ENCODE measurements at regions not wholly inside any gene's neighbourhood (a gene's known extent, or its start where the extent isn't known, plus 50 kb on each side); places are given as distances from the start of the nearest gene placed in this dataset.

GRCh38 chr5:112064271-112064701 lies 307.3 kb upstream of the NREP start:
- ChIA-PET POLR2A (no interaction called here), CTCF (no interaction called here)
- Histone ChIP-seq H3K36me3 (ENCODE audit: control insufficient read depth in 2 of 3, insufficient read depth in 3 of 3, low read length in 3 of 3) (no peaks in the 10 kb centered on the region), H3K9me3 (ENCODE audit: control insufficient read depth in 2 of 3, low read length in 3 of 3) (no peaks in the 10 kb centered on the region), H3K4me3 (ENCODE audit: low read length) (no peak overlapping the region), H3K27ac (ENCODE audit: low read depth, low read length) (no peak overlapping the region), H3K27me3 (ENCODE audit: control insufficient read depth in 2 of 2, insufficient read depth in 2 of 2, low read length in 2 of 2) (no peaks in the 10 kb centered on the region), H3K4me1 (ENCODE audit: control insufficient read depth in 2 of 2, insufficient read depth in 2 of 2, low read length in 2 of 2) (no peaks in the 10 kb centered on the region)
- Mint-ChIP-seq H3K9me3 (peaks cover 0 to 3% (median 0%) of the 10 kb centered on the region in 11 donors), H3K27me3 (peaks cover 0 to 10% (median 4%) of the 10 kb centered on the region in 5 donors), H3K4me1 (no peaks in the 10 kb centered on the region), H3K27ac (no peak overlapping the region), H3K4me3 (no peak overlapping the region), H3K36me3 (no peaks in the 10 kb centered on the region)
- intact Hi-C loops (cut with micrococcal nuclease): no loop called here
- DNase-seq: no peak
- no peak for ATAC-seq

- Mint-ChIP-seq H3K4me3 (no peak overlapping the region), H3K9me3 (peaks cover 0 to 3% (median 0%) of the 10 kb centered on the region in 11 donors), H3K27ac (no peak overlapping the region), H3K27me3 (peaks cover 0 to 10% (median 4%) of the 10 kb centered on the region in 5 donors), H3K36me3 (no peaks in the 10 kb centered on the region), H3K4me1 (no peaks in the 10 kb centered on the region)
- DNase-seq: no peak
- intact Hi-C loops (cut with micrococcal nuclease): no loop called here
- H3K4me1 ChIP-seq (ENCODE audit: control insufficient read depth in 2 of 2, insufficient read depth in 2 of 2, low read length in 2 of 2): no peaks in the 10 kb centered on the region
- H3K4me3 ChIP-seq (ENCODE audit: low read length): no peak overlapping the region
- ChIA-PET CTCF (no interaction called here), POLR2A (no interaction called here)
- no peak overlapping the region for H3K27ac ChIP-seq (ENCODE audit: low read depth, low read length)
- no peak for ATAC-seq
- no peaks in the 10 kb centered on the region for H3K27me3 ChIP-seq (ENCODE audit: control insufficient read depth in 2 of 2, insufficient read depth in 2 of 2, low read length in 2 of 2)
- H3K9me3 ChIP-seq (ENCODE audit: control insufficient read depth in 2 of 3, low read length in 3 of 3): no peaks in the 10 kb centered on the region
- H3K36me3 ChIP-seq (ENCODE audit: control insufficient read depth in 2 of 3, insufficient read depth in 3 of 3, low read length in 3 of 3): no peaks in the 10 kb centered on the region
Measured at GRCh38 chr5:112063856-112064255, 306.9 kb upstream of the NREP start.

GRCh38 chr5:112063191-112063590 lies 306.2 kb upstream of the NREP start:
- H3K4me1 Mint-ChIP-seq: no peaks in the 10 kb centered on the region
- POLR2A ChIA-PET: no interaction called here

GRCh38 chr5:112062181-112062580 lies 305.2 kb upstream of the NREP start:
- H3K27ac Mint-ChIP-seq: no peak overlapping the region

More at GRCh38 chr5:112063191-112063590, 306.2 kb upstream of the NREP start:
- Histone ChIP-seq H3K9me3 (ENCODE audit: control insufficient read depth in 2 of 3, low read length in 3 of 3) (no peaks in the 10 kb centered on the region), H3K36me3 (ENCODE audit: control insufficient read depth in 2 of 3, insufficient read depth in 3 of 3, low read length in 3 of 3) (no peaks in the 10 kb centered on the region), H3K27me3 (ENCODE audit: control insufficient read depth in 2 of 2, insufficient read depth in 2 of 2, low read length in 2 of 2) (no peaks in the 10 kb centered on the region), H3K4me3 (ENCODE audit: low read length) (no peak overlapping the region), H3K27ac (ENCODE audit: low read depth, low read length) (no peak overlapping the region), H3K4me1 (ENCODE audit: control insufficient read depth in 2 of 2, insufficient read depth in 2 of 2, low read length in 2 of 2) (no peaks in the 10 kb centered on the region)
- ATAC-seq: no peak
- Mint-ChIP-seq H3K27ac (no peak overlapping the region), H3K27me3 (peaks cover 0 to 10% (median 4%) of the 10 kb centered on the region in 5 donors), H3K9me3 (peaks cover 0 to 3% (median 0%) of the 10 kb centered on the region in 11 donors), H3K36me3 (no peaks in the 10 kb centered on the region), H3K4me3 (no peak overlapping the region)
- no peak for DNase-seq
- CTCF ChIA-PET: no interaction called here
- intact Hi-C loops (cut with micrococcal nuclease): no loop called here

GRCh38 chr5:112061666-112062065 lies 304.7 kb upstream of the NREP start:
- intact Hi-C loops (cut with micrococcal nuclease): no loop called here
- CTCF ChIA-PET: no interaction called here
- peaks cover 0 to 8% (median 3%) of the 10 kb centered on the region in 5 donors for H3K27me3 Mint-ChIP-seq

More at GRCh38 chr5:112062181-112062580, 305.2 kb upstream of the NREP start:
- Histone ChIP-seq H3K9me3 (ENCODE audit: control insufficient read depth in 2 of 3, low read length in 3 of 3) (no peaks in the 10 kb centered on the region), H3K36me3 (ENCODE audit: control insufficient read depth in 2 of 3, insufficient read depth in 3 of 3, low read length in 3 of 3) (no peaks in the 10 kb centered on the region), H3K27me3 (ENCODE audit: control insufficient read depth in 2 of 2, insufficient read depth in 2 of 2, low read length in 2 of 2) (no peaks in the 10 kb centered on the region), H3K4me3 (ENCODE audit: low read length) (no peak overlapping the region), H3K4me1 (ENCODE audit: control insufficient read depth in 2 of 2, insufficient read depth in 2 of 2, low read length in 2 of 2) (no peaks in the 10 kb centered on the region), H3K27ac (ENCODE audit: low read depth, low read length) (no peak overlapping the region)
- peaks cover 0 to 3% (median 0%) of the 10 kb centered on the region in 11 donors for H3K9me3 Mint-ChIP-seq
- H3K27me3 Mint-ChIP-seq: peaks cover 0 to 8% (median 3%) of the 10 kb centered on the region in 5 donors
- H3K4me1 Mint-ChIP-seq: no peaks in the 10 kb centered on the region
- ATAC-seq: no peak
- CTCF ChIA-PET: no interaction called here
- intact Hi-C loops (cut with micrococcal nuclease): no loop called here
- no peaks in the 10 kb centered on the region for H3K36me3 Mint-ChIP-seq
- POLR2A ChIA-PET: no interaction called here
- DNase-seq: no peak
- no peak overlapping the region for H3K4me3 Mint-ChIP-seq

GRCh38 chr5:112059579-112060135 lies 302.7 kb upstream of the NREP start:
- POLR2A ChIA-PET: no interaction called here
- H3K36me3 Mint-ChIP-seq: no peaks in the 10 kb centered on the region
- H3K9me3 ChIP-seq (ENCODE audit: control insufficient read depth in 2 of 3, low read length in 3 of 3): no peaks in the 10 kb centered on the region

More at GRCh38 chr5:112061666-112062065, 304.7 kb upstream of the NREP start:
- Histone ChIP-seq H3K36me3 (ENCODE audit: control insufficient read depth in 2 of 3, insufficient read depth in 3 of 3, low read length in 3 of 3) (no peaks in the 10 kb centered on the region), H3K9me3 (ENCODE audit: control insufficient read depth in 2 of 3, low read length in 3 of 3) (no peaks in the 10 kb centered on the region), H3K27ac (ENCODE audit: low read depth, low read length) (no peak overlapping the region), H3K4me1 (ENCODE audit: control insufficient read depth in 2 of 2, insufficient read depth in 2 of 2, low read length in 2 of 2) (no peaks in the 10 kb centered on the region), H3K4me3 (ENCODE audit: low read length) (no peak overlapping the region), H3K27me3 (ENCODE audit: control insufficient read depth in 2 of 2, insufficient read depth in 2 of 2, low read length in 2 of 2) (no peaks in the 10 kb centered on the region)
- no peak for DNase-seq
- peaks cover 0 to 3% (median 0%) of the 10 kb centered on the region in 11 donors for H3K9me3 Mint-ChIP-seq
- no peak overlapping the region for H3K4me3 Mint-ChIP-seq
- no peaks in the 10 kb centered on the region for H3K36me3 Mint-ChIP-seq
- ATAC-seq: no peak
- no peak overlapping the region for H3K27ac Mint-ChIP-seq
- POLR2A ChIA-PET: no interaction called here
- no peaks in the 10 kb centered on the region for H3K4me1 Mint-ChIP-seq

GRCh38 chr5:112049738-112050137 lies 292.7 kb upstream of the NREP start:
- Histone ChIP-seq H3K36me3 (ENCODE audit: control insufficient read depth in 2 of 3, insufficient read depth in 3 of 3, low read length in 3 of 3) (no peaks in the 10 kb centered on the region), H3K27ac (ENCODE audit: low read depth, low read length) (no peak overlapping the region), H3K4me3 (ENCODE audit: low read length) (no peak overlapping the region), H3K4me1 (ENCODE audit: control insufficient read depth in 2 of 2, insufficient read depth in 2 of 2, low read length in 2 of 2) (no peaks in the 10 kb centered on the region), H3K27me3 (ENCODE audit: control insufficient read depth in 2 of 2, insufficient read depth in 2 of 2, low read length in 2 of 2) (no peaks in the 10 kb centered on the region), H3K9me3 (ENCODE audit: control insufficient read depth in 2 of 3, low read length in 3 of 3) (no peaks in the 10 kb centered on the region)
- intact Hi-C loops (cut with micrococcal nuclease): no loop called here
- peaks cover 0 to 4% (median 0%) of the 10 kb centered on the region in 5 donors for H3K36me3 Mint-ChIP-seq
- H3K4me3 Mint-ChIP-seq: no peak overlapping the region
- ATAC-seq (no peak), DNase-seq (no peak)
- ChIA-PET POLR2A (no interaction called here), CTCF (no interaction called here)
- no peaks in the 10 kb centered on the region for H3K4me1 Mint-ChIP-seq
- H3K27ac Mint-ChIP-seq: no peak overlapping the region
- H3K9me3 Mint-ChIP-seq: peaks cover 0 to 19% (median 6%) of the 10 kb centered on the region in 11 donors
- H3K27me3 Mint-ChIP-seq: peaks cover 0 to 28% (median 6%) of the 10 kb centered on the region in 5 donors

More at GRCh38 chr5:112059579-112060135, 302.7 kb upstream of the NREP start:
- CTCF ChIA-PET: no interaction called here
- Histone ChIP-seq H3K4me3 (ENCODE audit: low read length) (no peak overlapping the region), H3K27me3 (ENCODE audit: control insufficient read depth in 2 of 2, insufficient read depth in 2 of 2, low read length in 2 of 2) (no peaks in the 10 kb centered on the region), H3K4me1 (ENCODE audit: control insufficient read depth in 2 of 2, insufficient read depth in 2 of 2, low read length in 2 of 2) (no peaks in the 10 kb centered on the region), H3K27ac (ENCODE audit: low read depth, low read length) (no peak overlapping the region), H3K36me3 (ENCODE audit: control insufficient read depth in 2 of 3, insufficient read depth in 3 of 3, low read length in 3 of 3) (no peaks in the 10 kb centered on the region)
- intact Hi-C loops (cut with micrococcal nuclease): no loop called here
- H3K9me3 Mint-ChIP-seq: peaks cover 0 to 17% (median 6%) of the 10 kb centered on the region in 11 donors
- peaks cover 0 to 14% (median 8%) of the 10 kb centered on the region in 5 donors for H3K27me3 Mint-ChIP-seq
- no peak overlapping the region for H3K4me3 Mint-ChIP-seq
- DNase-seq (no peak), ATAC-seq (no peak)
- no peak overlapping the region for H3K27ac Mint-ChIP-seq
- no peaks in the 10 kb centered on the region for H3K4me1 Mint-ChIP-seq

Data from naive thymus-derived CD4-positive, alpha-beta T cell (primary cell).